Astrocyte (in vitro differentiated cells and primary cell): ENCODE measurements at regions not wholly inside any gene's neighbourhood (a gene's known extent, or its start where the extent isn't known, plus 50 kb on each side); places are given as distances from the start of the nearest gene placed in this dataset.

Source experiments
- DNase-seq: peaks from one replicate; pipeline ENCODE4 v3.0.0-alpha.2; 2010; ENCODE audit warnings: low read depth
- FAIRE-seq: peaks from 2 replicates; lab custom pipeline; 2011; peaks lifted over from hg19 to GRCh38; lab: Jason Lieb, UNC
- H2AFZ ChIP-seq: 2 replicates; pipeline ENCODE4 v1.6.0; 2012; ENCODE audit warnings: low read depth, low read length, inconsistent platforms
- H3K27ac ChIP-seq: 2 replicates; pipeline ENCODE4 v1.5.1; 2011; ENCODE audit warnings: low read depth, low read length, inconsistent platforms
- H3K27me3 ChIP-seq: 2 replicates; pipeline ENCODE4 v1.6.0; 2011; ENCODE audit warnings: low read length, inconsistent platforms; ENCODE audit not compliant: insufficient read depth
- H3K36me3 ChIP-seq: 2 replicates; pipeline ENCODE4 v1.5.1; 2011; ENCODE audit warnings: low read length, inconsistent platforms; ENCODE audit not compliant: insufficient read depth
- H3K4me1 ChIP-seq: 2 replicates; pipeline ENCODE4 v1.5.1; 2011; ENCODE audit warnings: low read length, inconsistent platforms; ENCODE audit not compliant: insufficient read depth
- H3K4me2 ChIP-seq: 2 replicates; pipeline ENCODE4 v1.6.0; 2012; ENCODE audit warnings: low read length, inconsistent platforms
- H3K4me3 ChIP-seq: 2 replicates; pipeline ENCODE4 v1.5.1; 2011; ENCODE audit warnings: low read depth, mild to moderate bottlenecking, low read length, inconsistent platforms; ENCODE audit not compliant: insufficient read depth
- H3K79me2 ChIP-seq: 2 replicates; pipeline ENCODE4 v1.6.0; 2012; ENCODE audit warnings: mild to moderate bottlenecking, low read length, inconsistent platforms; ENCODE audit not compliant: insufficient read depth
- H3K9ac ChIP-seq: 2 replicates; pipeline ENCODE4 v1.6.0; 2012; ENCODE audit warnings: mild to moderate bottlenecking, low read length, inconsistent platforms
- H3K9me3 ChIP-seq: 2 replicates; pipeline ENCODE4 v1.5.1; 2012; ENCODE audit warnings: low read depth, mild to moderate bottlenecking, low read length, inconsistent platforms; ENCODE audit not compliant: insufficient read depth
- H4K20me1 ChIP-seq: 2 replicates; pipeline ENCODE4 v1.6.0; 2012; ENCODE audit warnings: low read length, inconsistent platforms; ENCODE audit not compliant: insufficient read depth
- H3K27ac Mint-ChIP-seq: one replicate; pipeline ENCODE4 v1.8.0; 2021; ENCODE audit warnings: mild to moderate bottlenecking, mixed read lengths; ENCODE audit not compliant: unreplicated experiment
- H3K27me3 Mint-ChIP-seq: one replicate; pipeline ENCODE4 v1.8.0; 2021; ENCODE audit warnings: low read depth, mixed read lengths; ENCODE audit not compliant: unreplicated experiment
- H3K36me3 Mint-ChIP-seq: one replicate; pipeline ENCODE4 v1.8.0; 2021; ENCODE audit warnings: low read depth, mixed read lengths; ENCODE audit not compliant: unreplicated experiment
- H3K4me1 Mint-ChIP-seq: one replicate; pipeline ENCODE4 v1.8.0; 2021; ENCODE audit warnings: low read depth, mixed read lengths; ENCODE audit not compliant: unreplicated experiment
- H3K4me3 Mint-ChIP-seq: one replicate; pipeline ENCODE4 v1.8.0; 2021; ENCODE audit warnings: mild to moderate bottlenecking, moderate library complexity, mixed read lengths; ENCODE audit not compliant: unreplicated experiment
- H3K9me3 Mint-ChIP-seq: one replicate; pipeline ENCODE4 v1.8.0; 2021; ENCODE audit warnings: mild to moderate bottlenecking, mixed read lengths; ENCODE audit not compliant: unreplicated experiment
- EZH2 ChIP-seq: IDR thresholded peaks from 2 replicates; pipeline ENCODE4 v1.6.1; 2012; ENCODE audit warnings: mild to moderate bottlenecking, low read length, inconsistent platforms; ENCODE audit not compliant: insufficient read depth
- TF ChIP-seq, protein P1 (sequence below): IDR thresholded peaks from 2 replicates; pipeline ENCODE4 v1.5.1; 2011; ENCODE audit warnings: low read depth, mild to moderate bottlenecking, inconsistent platforms, low read length, moderate library complexity; ENCODE audit not compliant: insufficient read depth

DNA sequence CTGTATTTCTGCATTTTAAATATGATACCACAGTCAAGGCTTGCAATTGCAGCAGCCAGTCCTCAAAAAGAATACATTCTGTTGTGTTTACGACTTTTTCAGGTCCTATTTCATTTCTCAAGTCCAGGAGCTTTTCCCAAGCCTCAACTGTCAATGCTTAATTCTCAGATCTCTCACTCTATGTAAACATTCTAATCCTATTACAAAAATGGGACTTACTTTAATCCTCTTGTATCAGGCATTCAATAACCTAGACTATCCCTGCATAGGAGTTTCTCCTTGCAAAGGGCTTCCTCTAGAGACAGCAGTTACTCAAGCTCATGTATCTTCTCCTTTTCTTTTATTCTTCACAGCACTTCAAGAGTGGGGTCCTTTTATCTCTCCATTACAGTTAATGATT lies 1293.0 kb downstream of the GRIK2 start:
- Mint-ChIP-seq H3K27ac (no peak overlapping the region), H3K36me3 (no peaks in the 10 kb centered on the region), H3K27me3 (no peaks in the 10 kb centered on the region), H3K4me1 (no peaks in the 10 kb centered on the region), H3K9me3 (no peaks in the 10 kb centered on the region), H3K4me3 (no peak overlapping the region)
- no peak overlapping the region for H3K4me2 ChIP-seq
- H4K20me1 ChIP-seq = no peaks in the 10 kb centered on the region
- DNase-seq = no peak
- no peaks in the 10 kb centered on the region for H3K4me1 ChIP-seq
- H3K79me2 ChIP-seq = no peaks in the 10 kb centered on the region
- TF ChIP-seq EZH2 = no peak
- TF ChIP-seq, protein P1, sequence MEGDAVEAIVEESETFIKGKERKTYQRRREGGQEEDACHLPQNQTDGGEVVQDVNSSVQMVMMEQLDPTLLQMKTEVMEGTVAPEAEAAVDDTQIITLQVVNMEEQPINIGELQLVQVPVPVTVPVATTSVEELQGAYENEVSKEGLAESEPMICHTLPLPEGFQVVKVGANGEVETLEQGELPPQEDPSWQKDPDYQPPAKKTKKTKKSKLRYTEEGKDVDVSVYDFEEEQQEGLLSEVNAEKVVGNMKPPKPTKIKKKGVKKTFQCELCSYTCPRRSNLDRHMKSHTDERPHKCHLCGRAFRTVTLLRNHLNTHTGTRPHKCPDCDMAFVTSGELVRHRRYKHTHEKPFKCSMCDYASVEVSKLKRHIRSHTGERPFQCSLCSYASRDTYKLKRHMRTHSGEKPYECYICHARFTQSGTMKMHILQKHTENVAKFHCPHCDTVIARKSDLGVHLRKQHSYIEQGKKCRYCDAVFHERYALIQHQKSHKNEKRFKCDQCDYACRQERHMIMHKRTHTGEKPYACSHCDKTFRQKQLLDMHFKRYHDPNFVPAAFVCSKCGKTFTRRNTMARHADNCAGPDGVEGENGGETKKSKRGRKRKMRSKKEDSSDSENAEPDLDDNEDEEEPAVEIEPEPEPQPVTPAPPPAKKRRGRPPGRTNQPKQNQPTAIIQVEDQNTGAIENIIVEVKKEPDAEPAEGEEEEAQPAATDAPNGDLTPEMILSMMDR = no peak
- H3K36me3 ChIP-seq = no peaks in the 10 kb centered on the region
- no peak overlapping the region for H3K4me3 ChIP-seq
- H2AFZ ChIP-seq = no peak overlapping the region
- no peak for FAIRE-seq
- no peaks in the 10 kb centered on the region for H3K27me3 ChIP-seq
- H3K9ac ChIP-seq = no peak overlapping the region
- H3K27ac ChIP-seq = no peak overlapping the region
- no peaks in the 10 kb centered on the region for H3K9me3 ChIP-seq

DNA sequence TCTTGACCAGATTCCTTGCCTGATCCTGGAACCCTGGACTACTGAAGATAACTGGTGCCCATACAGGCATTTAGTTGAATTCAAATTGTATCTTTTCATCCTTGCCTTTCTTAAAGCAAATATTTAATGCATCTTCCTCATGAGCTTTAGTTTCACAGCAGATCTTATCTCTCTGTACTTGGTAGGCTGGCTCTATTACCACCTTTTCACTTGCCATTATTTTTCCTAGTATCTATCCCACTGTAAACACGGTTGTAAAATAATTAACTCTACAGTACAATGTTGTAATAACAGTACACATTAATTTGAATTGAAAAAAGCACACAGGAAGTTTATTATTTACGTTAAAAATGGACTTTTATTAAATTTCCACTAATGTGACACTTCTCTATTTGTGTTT lies 1286.9 kb downstream of the GRIK2 start:
- H3K4me3 Mint-ChIP-seq = no peak overlapping the region
- DNase-seq (no peak), FAIRE-seq (no peak)
- H3K27ac Mint-ChIP-seq = no peak overlapping the region
- Histone ChIP-seq H3K27me3 (no peaks in the 10 kb centered on the region), H3K9ac (no peak overlapping the region), H4K20me1 (no peaks in the 10 kb centered on the region), H2AFZ (no peak overlapping the region), H3K27ac (no peak overlapping the region), H3K4me2 (no peak overlapping the region), H3K4me3 (no peak overlapping the region), H3K36me3 (no peaks in the 10 kb centered on the region), H3K4me1 (no peaks in the 10 kb centered on the region), H3K79me2 (no peaks in the 10 kb centered on the region), H3K9me3 (no peaks in the 10 kb centered on the region)
- H3K9me3 Mint-ChIP-seq = no peaks in the 10 kb centered on the region
- H3K27me3 Mint-ChIP-seq = no peaks in the 10 kb centered on the region
- TF ChIP-seq, protein P1 = no peak
- TF ChIP-seq EZH2 = no peak
- H3K36me3 Mint-ChIP-seq = no peaks in the 10 kb centered on the region
- no peaks in the 10 kb centered on the region for H3K4me1 Mint-ChIP-seq

DNA sequence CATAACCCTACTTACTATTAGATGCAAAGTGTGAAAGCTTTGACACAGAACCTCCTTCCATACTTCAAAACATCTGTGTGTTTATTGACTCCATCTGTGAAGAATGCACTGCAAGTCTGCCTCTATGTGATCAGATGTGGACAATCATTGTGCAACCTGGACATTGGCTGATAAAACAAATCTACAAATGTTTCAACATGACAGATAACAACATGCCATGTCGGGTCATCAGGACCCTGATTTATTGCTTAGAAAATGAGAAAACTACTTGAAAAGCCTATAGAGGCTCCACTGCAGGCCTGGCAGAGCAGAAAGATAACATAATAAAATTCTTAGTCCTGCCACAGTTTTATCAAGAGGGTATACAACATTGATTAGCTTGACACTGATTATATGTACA lies 1286.4 kb downstream of the GRIK2 start:
- no peak overlapping the region for H2AFZ ChIP-seq
- H3K4me1 Mint-ChIP-seq = no peaks in the 10 kb centered on the region

More for the DNA sequence above, 1286.4 kb downstream of the GRIK2 start:
- FAIRE-seq (no peak), DNase-seq (no peak)
- H3K36me3 Mint-ChIP-seq = no peaks in the 10 kb centered on the region
- H3K4me3 Mint-ChIP-seq = no peak overlapping the region
- H3K4me2 ChIP-seq = no peak overlapping the region
- no peak overlapping the region for H3K27ac Mint-ChIP-seq
- no peak overlapping the region for H3K27ac ChIP-seq
- H3K9ac ChIP-seq = no peak overlapping the region
- no peaks in the 10 kb centered on the region for H4K20me1 ChIP-seq
- no peaks in the 10 kb centered on the region for H3K79me2 ChIP-seq
- H3K27me3 Mint-ChIP-seq = no peaks in the 10 kb centered on the region
- no peak overlapping the region for H3K4me3 ChIP-seq
- H3K9me3 Mint-ChIP-seq = no peaks in the 10 kb centered on the region
- no peak for TF ChIP-seq EZH2
- TF ChIP-seq, protein P1 = no peak
- no peaks in the 10 kb centered on the region for H3K9me3 ChIP-seq
- H3K4me1 ChIP-seq = no peaks in the 10 kb centered on the region
- H3K27me3 ChIP-seq = no peaks in the 10 kb centered on the region
- no peaks in the 10 kb centered on the region for H3K36me3 ChIP-seq
